Heart right ventricle (tissue), 16 donors: ENCODE measurements at regions not wholly inside any gene's neighbourhood (a gene's known extent, or its start where the extent isn't known, plus 50 kb on each side); places are given as distances from the start of the nearest gene placed in this dataset.

Experiments used
- ATAC-seq, 8 donors: fragments of 200-7000 bp; cut with Tn5 transposase; one replicate each; pipeline ENCODE4 v1.9.1; 2020; ENCODE audit warnings: mild to moderate bottlenecking in 8 of 8, moderate library complexity in 8 of 8, moderate number of reproducible peaks in 1 of 8
- DNase-seq, 2 donors: peaks; one replicate each; pipeline ENCODE4 v3.0.0-alpha.2; 2020
- H3K27ac ChIP-seq, 10 donors: fragments of 200-600 bp; sonication (generic) in 2 of 10; one replicate each; pipeline versions ENCODE4 v1.5.0 to v1.8.0; 2020 to 2022; ENCODE audit warnings: mild to moderate bottlenecking in 3 of 10
- H3K27me3 ChIP-seq, 7 donors: fragments of 200-600 bp; one replicate each; pipeline ENCODE4 v1.8.0; 2021 to 2022; ENCODE audit warnings: mild to moderate bottlenecking in 2 of 7
- H3K36me3 ChIP-seq, 9 donors: fragments of 200-600 bp; sonication (generic) in 1 of 9; one replicate each; pipeline versions ENCODE4 v1.5.0 to v1.8.0; 2020 to 2022; ENCODE audit warnings: mild to moderate bottlenecking in 2 of 9
- H3K4me1 ChIP-seq, 9 donors: fragments of 200-600 bp; sonication (generic) in 1 of 9; one replicate each; pipeline versions ENCODE4 v1.5.0 to v1.8.0; 2020 to 2022; ENCODE audit warnings: mild to moderate bottlenecking in 4 of 9
- H3K4me3 ChIP-seq, 10 donors: fragments of 200-600 bp; sonication (generic) in 2 of 10; one replicate each; pipeline versions ENCODE4 v1.5.0 to v1.8.0; 2020 to 2022; ENCODE audit warnings: mild to moderate bottlenecking in 7 of 10, moderate library complexity in 2 of 10
- H3K9me3 ChIP-seq, 11 donors: fragments of 200-600 bp in 10 of 11; sonication (generic) in 2 of 11; one replicate each; pipeline versions ENCODE4 v1.5.0 to v1.8.0; 2013 to 2022; ENCODE audit warnings: mild to moderate bottlenecking in 2 of 11, control low read depth in 1 of 11, moderate library complexity in 1 of 11
- CTCF ChIP-seq, 9 donors: fragments of 200-600 bp; sonication (generic) in 2 of 9; IDR thresholded peaks; one replicate each; pipeline versions ENCODE4 v1.5.0 to v1.8.0; 2021 to 2022; ENCODE audit warnings: antibody characterized with exemption in 9 of 9, mild to moderate bottlenecking in 5 of 9, moderate library complexity in 1 of 9
- WGBS, 2 donors: extraction: QIAGEN DNeasy Blood & Tissue Kit; methylation state at CpG; one replicate each; pipeline ENCODE4 v1.1.7; 2013; ENCODE audit warnings: inconsistent platforms in 1 of 2; 5-methylcytosine and 5-hydroxymethylcytosine counted together
- intact Hi-C, 10 donors: fragments of 100-400 bp; cut with DNase I; formaldehyde crosslinking; loops; one replicate each; pipeline versions ENCODE4 v1.11.1 to v1.14.2; 2022
- donor health status: Arrhythmogenic right ventricular cardiomyopathy.
- donor health status: ischemic (EF 13 %, LVEDD 7.1; RV severe dilation, severe dysfunction).
- donor health status: healthy with polysubstance abuse.
- donor health status: DM: no; HTN: yes; CAD: no.
- donor health status: DM: no; HTN: no; CAD: no.
- donor health status: ischemic (EF 25% LVEDD 6.9; RV normal size, moderate dysfunction).
- donor health status: ischemic (EF 25% LVEDD 5.7; RV mildly dilated, moderate dysfunction).
- donor health status: healthy.
- donor health status: DM: yes; HTN: yes; CAD: no.
- donor health status: Ischemic cardiomyopathy.
- donor health status: ischemic (EF 35%, LVEDD 5.7; RV mildly dilated, moderate dysfunction).
- donor health status: nonischemic (EF 11% LVEDD 7.7; RV severe dilation, severe dysfunction).
- donor health status: DM: yes; HTN: yes; CAD: no.
- donor health status: PGD.
- donor health status: ischemic (EF 29% LVEDD 5.4; RV normal size, mild dysfunction).
- donor health status: nonischemic (EF 23%, LVEDD 6.1; RV moderate dilation, normal function).

GRCh38 chr6:40166963-40167362 is 232.7 kb upstream of the MOCS1 start:
- H3K4me3 ChIP-seq, result no peak overlapping the region
- intact Hi-C loops, result no loop called here
- H3K36me3 ChIP-seq, result no peaks in the 10 kb centered on the region
- DNase-seq, result no peak
- peaks cover 0 to 27% (median 5%) of the 10 kb centered on the region in 7 donors for H3K27me3 ChIP-seq
- TF ChIP-seq CTCF (IDR thresholded peaks at IDR 0.05), result no peak
- no peak for ATAC-seq
- H3K4me1 ChIP-seq, result no peaks in the 10 kb centered on the region
- no peak overlapping the region for H3K27ac ChIP-seq
- H3K9me3 ChIP-seq, result no peaks in the 10 kb centered on the region

GRCh38 chr6:40165036-40165709 is 230.9 kb upstream of the MOCS1 start:
- DNase-seq (no peak), ATAC-seq (no peak)
- Histone ChIP-seq H3K9me3 (peaks cover 0 to 5% (median 0%) of the 10 kb centered on the region in 11 donors), H3K27ac (no peak overlapping the region), H3K4me3 (no peak overlapping the region), H3K27me3 (peaks cover 0 to 24% (median 5%) of the 10 kb centered on the region in 7 donors), H3K4me1 (no peaks in the 10 kb centered on the region), H3K36me3 (no peaks in the 10 kb centered on the region)
- intact Hi-C loops, result no loop called here
- WGBS, 2 donors, result 79 to 88% methylated on average over 7 of the region's 7 CpGs
- TF ChIP-seq CTCF (IDR thresholded peaks at IDR 0.05), result no peak

- no peak for TF ChIP-seq CTCF (IDR thresholded peaks at IDR 0.05)
- intact Hi-C loops, result no loop called here
- WGBS, 2 donors, result 85 to 86% methylated on average over 8 of the region's 8 CpGs
- no peak overlapping the region for H3K27ac ChIP-seq
- no peaks in the 10 kb centered on the region for H3K36me3 ChIP-seq
- no peak overlapping the region for H3K4me3 ChIP-seq
- peaks cover 0 to 5% (median 0%) of the 10 kb centered on the region in 11 donors for H3K9me3 ChIP-seq
- H3K27me3 ChIP-seq, result peaks cover 0 to 16% (median 4%) of the 10 kb centered on the region in 7 donors
- no peak for DNase-seq
- H3K4me1 ChIP-seq, result no peaks in the 10 kb centered on the region
- ATAC-seq, result no peak
These were observed 230.1 kb upstream of the MOCS1 start for GRCh38 chr6:40164345-40164755.

- H3K9me3 ChIP-seq, result peaks cover 0 to 5% (median 0%) of the 10 kb centered on the region in 11 donors
- WGBS, 2 donors, result 68 to 72% methylated on average over 7 of the region's 7 CpGs
- ATAC-seq, result no peak
- H3K4me3 ChIP-seq, result no peak overlapping the region
- DNase-seq, result no peak
- H3K27me3 ChIP-seq, result peaks cover 0 to 15% (median 4%) of the 10 kb centered on the region in 7 donors
- no peak overlapping the region for H3K27ac ChIP-seq
- no peak for TF ChIP-seq CTCF (IDR thresholded peaks at IDR 0.05)
- H3K36me3 ChIP-seq, result no peaks in the 10 kb centered on the region
- intact Hi-C loops, result no loop called here
- no peaks in the 10 kb centered on the region for H3K4me1 ChIP-seq
These were observed 229.7 kb upstream of the MOCS1 start for GRCh38 chr6:40163924-40164323.
